Aorta (tissue), 5 donors: ENCODE measurements at regions not wholly inside any gene's neighbourhood (a gene's known extent, or its start where the extent isn't known, plus 50 kb on each side); places are given as distances from the start of the nearest gene placed in this dataset.

Experiments
- ATAC-seq: fragments of 200-7000 bp; cut with Tn5 transposase; one replicate; pipeline ENCODE4 v1.9.1; 2022; ENCODE audit warnings: moderate library complexity; ENCODE audit not compliant: low FRiP score
- DNase-seq, 2 donors: peaks; one replicate each; pipeline ENCODE4 v3.0.0-alpha.2; 2020
- H3K27ac ChIP-seq, 2 donors: one replicate each; pipeline ENCODE4 v1.5.1; 2013; ENCODE audit warnings: low read length in 2 of 2, mild to moderate bottlenecking in 2 of 2, moderate library complexity in 2 of 2, control low read depth in 1 of 2, inconsistent platforms in 1 of 2, low read depth in 1 of 2
- H3K27me3 ChIP-seq, 2 donors: one replicate each; pipeline ENCODE4 v1.6.1; 2013; ENCODE audit warnings: control low read depth in 1 of 2, low read length in 1 of 2, mild to moderate bottlenecking in 1 of 2, moderate library complexity in 1 of 2; ENCODE audit not compliant: insufficient read depth in 2 of 2, control insufficient read depth in 1 of 2
- H3K36me3 ChIP-seq, 2 donors: one replicate each; pipeline ENCODE4 v1.6.1; 2013; ENCODE audit warnings: control low read depth in 1 of 2, low read length in 1 of 2, mild to moderate bottlenecking in 1 of 2; ENCODE audit not compliant: insufficient read depth in 2 of 2, control insufficient read depth in 1 of 2
- H3K4me1 ChIP-seq, 2 donors: one replicate each; pipeline ENCODE4 v1.6.1; 2013; ENCODE audit warnings: low read length in 2 of 2, control low read depth in 1 of 2, mild to moderate bottlenecking in 1 of 2, moderate library complexity in 1 of 2; ENCODE audit not compliant: insufficient read depth in 2 of 2, control insufficient read depth in 1 of 2
- H3K4me3 ChIP-seq, 2 donors: one replicate each; pipeline ENCODE4 v1.5.1; 2013; ENCODE audit warnings: low read length in 2 of 2, control low read depth in 1 of 2, mild to moderate bottlenecking in 1 of 2
- H3K9me3 ChIP-seq: one replicate; pipeline ENCODE4 v1.6.1; 2013; ENCODE audit warnings: mild to moderate bottlenecking, low read length; ENCODE audit not compliant: control insufficient read depth
- WGBS, 2 donors: extraction: QIAGEN DNeasy Blood & Tissue Kit; methylation state at CpG; one replicate each; pipeline ENCODE4 v1.1.7; 2013; 5-methylcytosine and 5-hydroxymethylcytosine counted together
- intact Hi-C, 2 donors: fragments of 100-400 bp; cut with DNase I; formaldehyde crosslinking; loops; one replicate each; pipeline versions ENCODE4 v1.14.2 to v1.15.0; 2022
- donor health status: healthy with polysubstance abuse.
- donor health status: Bipolar disorder and iron deficiency.
- donor health status: DM: no; HTN: no; CAD: no.
- donor health status: DM: no; HTN: no; CAD: no.
- donor health status: DM: yes; HTN: yes; CAD: no.

DNA sequence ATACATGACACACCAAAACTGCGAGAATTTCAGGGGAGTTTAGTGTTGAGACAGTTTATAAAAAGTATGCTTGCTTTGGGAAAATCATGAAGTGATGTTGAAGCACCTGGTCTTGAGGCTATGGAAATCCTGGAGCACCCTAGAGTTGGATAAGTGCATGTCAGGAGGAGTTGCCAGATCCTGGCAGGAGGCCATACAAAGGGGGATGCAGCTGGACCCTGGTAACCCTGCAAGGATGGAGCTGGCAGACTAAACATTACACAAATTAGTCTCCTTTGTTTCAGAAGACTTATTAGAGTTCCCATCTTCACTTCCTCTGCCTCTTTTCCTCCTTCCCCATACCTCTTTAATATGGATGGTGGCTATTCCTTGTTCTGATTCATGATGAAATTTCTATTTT, 907.0 kb downstream of the BCL11B start:
- DNase-seq (no peak), ATAC-seq (no peak)
- Histone ChIP-seq H3K36me3 (no peaks in the 10 kb centered on the region), H3K27ac (no peak overlapping the region), H3K4me3 (no peak overlapping the region), H3K27me3 (no peaks in the 10 kb centered on the region), H3K9me3 (peaks cover 2% of the 10 kb centered on the region), H3K4me1 (no peaks in the 10 kb centered on the region)
- 69 to 75% methylated on average over 1 of the region's 1 CpG for WGBS, 2 donors
- intact Hi-C loops, result no loop called here

DNA sequence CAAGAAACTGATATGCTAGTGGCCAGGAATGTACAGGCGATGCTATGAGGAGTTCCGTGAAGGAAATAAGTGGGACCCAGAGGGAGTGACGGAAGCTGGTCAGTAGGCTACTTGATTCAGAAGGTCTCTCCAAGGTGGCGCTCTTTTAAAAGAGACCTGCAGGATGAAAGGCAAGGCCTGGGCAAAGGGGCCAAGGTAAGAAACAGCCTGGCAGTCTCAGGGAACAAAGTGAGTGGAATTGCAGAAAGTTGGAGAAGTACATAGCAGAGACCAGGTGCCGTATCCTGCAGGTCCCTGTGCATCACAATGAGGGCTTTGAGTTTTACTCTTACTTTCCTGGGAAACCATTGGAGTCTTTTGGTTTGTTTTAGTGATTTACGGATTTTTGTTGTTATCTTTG, 905.6 kb downstream of the BCL11B start:
- no peak for ATAC-seq
- intact Hi-C loops, result no loop called here
- WGBS, 2 donors, result 83 to 89% methylated on average over 6 of the region's 6 CpGs
- Histone ChIP-seq H3K9me3 (peaks cover 2% of the 10 kb centered on the region), H3K36me3 (no peaks in the 10 kb centered on the region), H3K27ac (no peak overlapping the region), H3K4me1 (no peaks in the 10 kb centered on the region), H3K4me3 (no peak overlapping the region), H3K27me3 (no peaks in the 10 kb centered on the region)
- no peak for DNase-seq

DNA sequence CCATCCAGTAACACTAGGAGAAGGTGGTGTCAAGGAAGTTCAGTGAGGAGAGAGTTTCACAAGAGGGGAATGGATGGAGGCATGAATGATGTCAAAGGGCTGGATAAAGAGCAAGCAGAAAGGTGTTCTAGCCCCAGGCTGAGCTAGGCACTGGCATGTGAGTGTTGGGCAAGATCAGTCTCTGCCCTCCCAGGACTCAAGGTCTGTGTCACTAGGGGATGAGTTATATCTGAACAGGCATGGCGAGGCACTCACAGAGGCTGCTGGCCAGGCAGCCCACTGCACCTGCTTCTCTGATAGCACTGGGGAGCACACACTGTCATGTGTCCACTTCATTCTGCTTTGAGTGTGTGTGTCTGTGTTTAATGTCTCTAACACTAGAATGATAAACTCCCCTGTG, 903.8 kb downstream of the BCL11B start:
- Histone ChIP-seq H3K4me1 (no peaks in the 10 kb centered on the region), H3K27ac (no peak overlapping the region), H3K27me3 (no peaks in the 10 kb centered on the region), H3K9me3 (peaks cover 2% of the 10 kb centered on the region), H3K4me3 (no peak overlapping the region), H3K36me3 (no peaks in the 10 kb centered on the region)
- WGBS, 2 donors, result 39 to 100% methylated on average over 1 of the region's 1 CpG
- no peak for DNase-seq
- ATAC-seq, result no peak
- intact Hi-C loops, result no loop called here

DNA sequence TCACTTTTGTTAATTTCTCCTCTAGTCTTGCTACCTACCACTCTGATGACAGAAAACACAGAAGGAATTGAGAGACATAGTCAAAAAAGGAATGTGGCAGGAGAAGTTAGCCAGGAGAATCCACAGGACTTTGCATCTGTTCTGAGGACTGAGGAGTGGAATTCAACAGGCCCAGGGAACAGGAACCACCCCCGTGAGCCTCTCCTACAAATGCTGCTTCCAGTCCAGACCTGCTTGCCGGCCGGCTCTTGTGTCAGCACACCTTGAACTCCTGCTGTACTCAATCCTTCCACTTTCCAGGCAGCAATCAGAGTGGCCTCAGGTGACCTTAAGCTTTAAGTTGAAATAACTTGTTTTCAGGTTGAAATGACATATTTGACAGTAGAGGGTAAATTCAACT, 903.1 kb downstream of the BCL11B start:
- no peak overlapping the region for H3K4me3 ChIP-seq
- no peak for ATAC-seq
- H3K27ac ChIP-seq, result no peak overlapping the region
- 64 to 88% methylated on average over 3 of the region's 3 CpGs for WGBS, 2 donors
- no peaks in the 10 kb centered on the region for H3K36me3 ChIP-seq
- H3K9me3 ChIP-seq, result peaks cover 2% of the 10 kb centered on the region
- DNase-seq, result no peak
- H3K4me1 ChIP-seq, result no peaks in the 10 kb centered on the region
- intact Hi-C loops, result no loop called here
- no peaks in the 10 kb centered on the region for H3K27me3 ChIP-seq

DNA sequence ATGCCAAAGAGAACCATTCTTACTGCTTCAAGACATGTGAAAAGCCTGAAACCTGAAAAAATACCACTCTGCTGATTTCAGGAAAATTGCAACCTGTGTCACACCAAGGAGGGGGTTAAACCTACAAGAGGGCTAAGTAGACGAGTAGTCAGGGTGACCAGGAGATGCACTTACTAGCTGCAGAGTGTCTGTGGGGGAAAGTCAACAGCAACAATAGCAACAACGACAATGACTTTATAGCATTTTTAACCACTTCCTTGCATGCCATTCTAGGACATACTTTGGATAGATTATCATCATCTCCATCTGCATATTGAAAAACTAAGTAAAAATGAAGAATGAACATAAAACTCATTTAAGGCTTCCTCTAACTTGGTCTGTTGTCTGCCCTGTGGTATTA, 902.7 kb downstream of the BCL11B start:
- no peak for ATAC-seq

DNA sequence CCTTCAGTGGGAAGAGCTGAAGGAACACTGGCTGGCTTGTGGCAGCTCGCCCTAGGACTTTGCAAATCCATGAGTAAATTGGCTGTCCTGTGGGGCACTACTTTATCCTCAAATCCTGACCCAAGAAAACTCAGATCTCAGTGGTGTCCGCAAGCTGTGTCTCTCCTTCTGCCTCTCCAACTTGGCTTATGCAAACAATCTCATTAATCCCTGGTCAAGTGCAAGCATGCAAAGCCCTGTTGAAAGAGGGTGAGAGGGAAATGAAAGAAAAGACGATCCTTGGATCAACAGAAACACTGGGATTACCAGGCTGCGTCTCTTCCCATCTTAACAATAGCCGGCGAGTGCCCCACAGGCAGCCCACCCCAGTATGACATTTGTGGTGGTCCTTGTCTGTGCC, 901.6 kb downstream of the BCL11B start:
- Histone ChIP-seq H3K4me1 (no peaks in the 10 kb centered on the region), H3K9me3 (peaks cover 2% of the 10 kb centered on the region), H3K27me3 (no peaks in the 10 kb centered on the region), H3K4me3 (no peak overlapping the region), H3K27ac (no peak overlapping the region), H3K36me3 (no peaks in the 10 kb centered on the region)
- DNase-seq (no peak), ATAC-seq (no peak)
- intact Hi-C loops, result no loop called here
- WGBS, 2 donors, result 49 to 65% methylated on average over 6 of the region's 6 CpGs

More for the DNA sequence above, 902.7 kb downstream of the BCL11B start:
- Histone ChIP-seq H3K27me3 (no peaks in the 10 kb centered on the region), H3K36me3 (no peaks in the 10 kb centered on the region), H3K9me3 (peaks cover 2% of the 10 kb centered on the region), H3K4me3 (no peak overlapping the region), H3K27ac (no peak overlapping the region), H3K4me1 (no peaks in the 10 kb centered on the region)
- intact Hi-C loops, result no loop called here
- 55 to 62% methylated on average over 2 of the region's 2 CpGs for WGBS, 2 donors
- DNase-seq, result no peak

DNA sequence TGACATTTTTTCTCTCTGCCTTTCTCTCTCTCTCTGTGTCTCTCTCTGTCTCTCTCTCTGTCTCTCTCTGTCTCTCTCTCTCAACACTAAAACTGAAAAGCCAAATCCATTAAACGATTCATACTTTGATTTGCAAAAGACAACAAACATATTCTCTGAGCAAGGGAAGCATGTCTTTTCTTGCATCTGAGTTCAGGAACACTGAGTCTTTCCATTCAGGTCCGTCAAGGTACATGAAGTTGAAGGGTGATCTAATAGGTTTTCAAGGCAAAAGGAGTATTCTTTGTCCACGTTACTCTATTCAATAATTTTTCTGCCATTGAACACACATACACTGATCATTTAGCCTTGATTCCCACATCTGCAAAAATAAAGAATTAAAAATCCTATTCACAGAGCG, 900.9 kb downstream of the BCL11B start:
- Histone ChIP-seq H3K4me3 (no peak overlapping the region), H3K9me3 (peaks cover 2% of the 10 kb centered on the region), H3K4me1 (no peaks in the 10 kb centered on the region), H3K27ac (no peak overlapping the region), H3K36me3 (no peaks in the 10 kb centered on the region), H3K27me3 (no peaks in the 10 kb centered on the region)
- DNase-seq, result no peak
- no peak for ATAC-seq
- WGBS, 2 donors, result 64 to 67% methylated on average over 4 of the region's 4 CpGs
- intact Hi-C loops, result no loop called here

DNA sequence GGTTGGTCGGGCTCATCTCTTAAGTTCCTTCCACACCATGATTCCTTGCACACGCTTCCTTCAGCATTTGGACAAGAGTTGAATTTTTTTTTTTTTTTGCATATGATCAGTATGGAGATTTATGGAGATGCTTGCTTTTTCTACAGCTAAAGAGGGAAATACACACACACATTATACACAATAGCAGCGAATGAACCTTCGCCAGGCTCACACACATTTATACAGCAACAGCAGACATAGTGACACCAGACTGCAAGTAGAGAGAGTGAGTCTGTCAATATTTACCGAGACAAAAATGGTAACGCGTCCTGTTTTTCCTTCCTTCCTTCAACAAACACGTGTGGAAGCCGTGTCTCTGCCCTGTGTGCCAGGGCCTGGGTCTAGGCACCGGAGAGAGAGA, 897.9 kb downstream of the BCL11B start:
- 49 to 50% methylated on average over 10 of the region's 10 CpGs for WGBS, 2 donors
- H3K4me3 ChIP-seq, result no peak overlapping the region
- ATAC-seq, result no peak
- H3K27me3 ChIP-seq, result peaks cover 0 to 1% of the 10 kb centered on the region in 2 donors
- H3K4me1 ChIP-seq, result no peaks in the 10 kb centered on the region
- DNase-seq, result no peak
- no peaks in the 10 kb centered on the region for H3K9me3 ChIP-seq
- no peaks in the 10 kb centered on the region for H3K36me3 ChIP-seq
- H3K27ac ChIP-seq, result no peak overlapping the region
- intact Hi-C loops, result no loop called here

DNA sequence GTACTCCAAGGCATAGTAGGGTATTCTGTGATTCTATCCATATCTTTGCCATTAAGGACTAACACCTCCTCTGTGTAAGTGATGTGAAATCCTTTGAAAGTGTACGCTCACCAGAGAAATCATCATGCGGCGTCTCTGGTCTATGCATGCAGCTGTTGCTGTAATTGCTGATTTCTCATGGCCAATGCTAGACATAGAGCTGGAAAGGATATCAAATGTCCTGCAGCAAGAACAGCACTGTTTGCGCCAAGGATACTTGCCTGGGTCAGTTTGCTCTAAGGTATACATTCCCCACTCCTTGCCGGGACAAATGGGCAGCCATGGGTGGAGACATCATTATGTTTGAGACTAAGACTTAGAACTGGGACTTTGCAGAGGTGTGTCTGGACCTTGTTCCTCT, 896.4 kb downstream of the BCL11B start:
- no peak for ATAC-seq
- Histone ChIP-seq H3K27me3 (peaks cover 0 to 1% of the 10 kb centered on the region in 2 donors), H3K36me3 (no peaks in the 10 kb centered on the region), H3K4me3 (no peak overlapping the region), H3K27ac (no peak overlapping the region), H3K9me3 (no peaks in the 10 kb centered on the region), H3K4me1 (no peaks in the 10 kb centered on the region)
- intact Hi-C loops, result no loop called here
- WGBS, 2 donors, result 85 to 92% methylated on average over 5 of the region's 5 CpGs
- no peak for DNase-seq
